ENCODE measurements at regions not wholly inside any gene's neighbourhood (a gene's known extent, or its start where the extent isn't known, plus 50 kb on each side); places are given as distances from the start of the nearest gene placed in this dataset.

DNA sequence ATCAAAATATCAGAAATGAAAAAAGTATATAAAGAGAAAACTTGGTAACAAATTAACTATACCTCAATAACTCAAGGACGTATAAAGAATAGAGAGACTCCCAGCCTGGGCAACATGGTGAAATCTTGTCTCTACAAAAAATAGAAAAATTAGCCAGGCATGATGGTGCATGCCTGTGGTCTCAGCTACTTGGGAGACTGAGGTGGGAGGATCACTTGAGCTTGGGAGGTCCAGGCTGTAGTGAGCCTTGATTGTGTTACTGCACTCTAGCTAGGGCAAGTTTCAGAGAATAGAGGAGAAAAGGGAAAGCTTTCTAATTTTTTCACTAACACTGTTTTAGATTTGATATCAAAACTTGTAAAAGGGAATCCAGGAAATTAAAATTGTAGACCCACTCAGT, 295.9 kb downstream of the GJA1 start:
- no peaks in the 10 kb centered on the region for H4K20me1 ChIP-seq (ENCODE audit: control insufficient read depth, insufficient read depth)
- no peak overlapping the region for H3K9ac ChIP-seq (ENCODE audit: control insufficient read depth, insufficient read depth, low read length)
- WGBS (ENCODE audit: insufficient coverage, insufficient replicate concordance, low lambda C conversion rate, missing lambda C conversion rate) = 68% methylated on average over 1 of the region's 1 CpG
- POLR2A ChIA-PET = no interaction called here
- no peaks in the 10 kb centered on the region for H3K9me3 ChIP-seq (replicated peaks; ENCODE audit: control insufficient read depth, insufficient read depth, low read length)
- no peak for DNase-seq (ENCODE audit: low read depth, low spot score)
- TF ChIP-seq ZNF274 (IDR thresholded peaks at IDR 0.05; ENCODE audit: insufficient read depth, insufficient read length) = no peak
- TF ChIP-seq RAD21 (IDR thresholded peaks at IDR 0.05; ENCODE audit: insufficient read depth, low read depth, low read length) = no peak
- no peak for TF ChIP-seq SRF (IDR thresholded peaks at IDR 0.05; ENCODE audit: low read depth in 2 of 2, low read length in 2 of 2)
- TF ChIP-seq ASH2L (IDR thresholded peaks at IDR 0.05; ENCODE audit: borderline replicate concordance, low read depth) = no peak
- TF ChIP-seq FOXM1 (IDR thresholded peaks at IDR 0.05; ENCODE audit: low read depth, low read length) = no peak
- no peak for TF ChIP-seq MTA3 (IDR thresholded peaks at IDR 0.05; ENCODE audit: borderline replicate concordance, low read length)
- no peak for TF ChIP-seq TBL1XR1 (IDR thresholded peaks at IDR 0.05; ENCODE audit: low read depth, low read length)
- no peak for TF ChIP-seq ZNF24 (IDR thresholded peaks at IDR 0.05)
- TF ChIP-seq, protein P1, sequence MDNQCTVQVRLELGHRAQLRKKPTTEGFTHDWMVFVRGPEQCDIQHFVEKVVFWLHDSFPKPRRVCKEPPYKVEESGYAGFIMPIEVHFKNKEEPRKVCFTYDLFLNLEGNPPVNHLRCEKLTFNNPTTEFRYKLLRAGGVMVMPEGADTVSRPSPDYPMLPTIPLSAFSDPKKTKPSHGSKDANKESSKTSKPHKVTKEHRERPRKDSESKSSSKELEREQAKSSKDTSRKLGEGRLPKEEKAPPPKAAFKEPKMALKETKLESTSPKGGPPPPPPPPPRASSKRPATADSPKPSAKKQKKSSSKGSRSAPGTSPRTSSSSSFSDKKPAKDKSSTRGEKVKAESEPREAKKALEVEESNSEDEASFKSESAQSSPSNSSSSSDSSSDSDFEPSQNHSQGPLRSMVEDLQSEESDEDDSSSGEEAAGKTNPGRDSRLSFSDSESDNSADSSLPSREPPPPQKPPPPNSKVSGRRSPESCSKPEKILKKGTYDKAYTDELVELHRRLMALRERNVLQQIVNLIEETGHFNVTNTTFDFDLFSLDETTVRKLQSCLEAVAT (IDR thresholded peaks at IDR 0.05) = no peak
- no peak for TF ChIP-seq POLR2AphosphoS2 (IDR thresholded peaks at IDR 0.05; ENCODE audit: low read depth, low read length)
- TF ChIP-seq KAT2A (conservative IDR thresholded peaks at IDR 0.05; ENCODE audit: control insufficient read depth, low read depth, low read length) = no peak
- TF ChIP-seq CHD4 (IDR thresholded peaks at IDR 0.05) = no peak
- TF ChIP-seq NRF1 (conservative IDR thresholded peaks at IDR 0.05; ENCODE audit: low read depth, low read length) = no peak
- TF ChIP-seq, protein P2, sequence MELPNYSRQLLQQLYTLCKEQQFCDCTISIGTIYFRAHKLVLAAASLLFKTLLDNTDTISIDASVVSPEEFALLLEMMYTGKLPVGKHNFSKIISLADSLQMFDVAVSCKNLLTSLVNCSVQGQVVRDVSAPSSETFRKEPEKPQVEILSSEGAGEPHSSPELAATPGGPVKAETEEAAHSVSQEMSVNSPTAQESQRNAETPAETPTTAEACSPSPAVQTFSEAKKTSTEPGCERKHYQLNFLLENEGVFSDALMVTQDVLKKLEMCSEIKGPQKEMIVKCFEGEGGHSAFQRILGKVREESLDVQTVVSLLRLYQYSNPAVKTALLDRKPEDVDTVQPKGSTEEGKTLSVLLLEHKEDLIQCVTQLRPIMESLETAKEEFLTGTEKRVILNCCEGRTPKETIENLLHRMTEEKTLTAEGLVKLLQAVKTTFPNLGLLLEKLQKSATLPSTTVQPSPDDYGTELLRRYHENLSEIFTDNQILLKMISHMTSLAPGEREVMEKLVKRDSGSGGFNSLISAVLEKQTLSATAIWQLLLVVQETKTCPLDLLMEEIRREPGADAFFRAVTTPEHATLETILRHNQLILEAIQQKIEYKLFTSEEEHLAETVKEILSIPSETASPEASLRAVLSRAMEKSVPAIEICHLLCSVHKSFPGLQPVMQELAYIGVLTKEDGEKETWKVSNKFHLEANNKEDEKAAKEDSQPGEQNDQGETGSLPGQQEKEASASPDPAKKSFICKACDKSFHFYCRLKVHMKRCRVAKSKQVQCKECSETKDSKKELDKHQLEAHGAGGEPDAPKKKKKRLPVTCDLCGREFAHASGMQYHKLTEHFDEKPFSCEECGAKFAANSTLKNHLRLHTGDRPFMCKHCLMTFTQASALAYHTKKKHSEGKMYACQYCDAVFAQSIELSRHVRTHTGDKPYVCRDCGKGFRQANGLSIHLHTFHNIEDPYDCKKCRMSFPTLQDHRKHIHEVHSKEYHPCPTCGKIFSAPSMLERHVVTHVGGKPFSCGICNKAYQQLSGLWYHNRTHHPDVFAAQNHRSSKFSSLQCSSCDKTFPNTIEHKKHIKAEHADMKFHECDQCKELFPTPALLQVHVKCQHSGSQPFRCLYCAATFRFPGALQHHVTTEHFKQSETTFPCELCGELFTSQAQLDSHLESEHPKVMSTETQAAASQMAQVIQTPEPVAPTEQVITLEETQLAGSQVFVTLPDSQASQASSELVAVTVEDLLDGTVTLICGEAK (IDR thresholded peaks at IDR 0.05; ENCODE audit: borderline replicate concordance) = no peak
- TF ChIP-seq YBX1 (IDR thresholded peaks at IDR 0.05) = no peak
- H3K4me3 ChIP-seq = no peak overlapping the region
- no peaks in the 10 kb centered on the region for H3K4me1 ChIP-seq (ENCODE audit: control insufficient read depth, insufficient read depth, low read length)
- no peaks in the 10 kb centered on the region for H3K79me2 ChIP-seq (ENCODE audit: control insufficient read depth, insufficient read depth, low read length)
- H3K27me3 ChIP-seq (replicated peaks in 1 of 2; ENCODE audit: control insufficient read depth in 2 of 2, insufficient read depth in 2 of 2, low read length in 1 of 2) = no peaks in the 10 kb centered on the region
- CTCF ChIA-PET = no interaction called here
- BruUV-seq (replicated peaks) = no TSS peak
- FAIRE-seq = no peak
- H2AFZ ChIP-seq (ENCODE audit: control insufficient read depth, low read depth, low read length) = no peak overlapping the region
- H3K36me3 ChIP-seq (ENCODE audit: control insufficient read depth in 2 of 2, insufficient read depth in 2 of 2, low read length in 1 of 2) = no peaks in the 10 kb centered on the region
- in situ Hi-C loops (cut with MboI) = no loop called here
- H3K4me2 ChIP-seq (ENCODE audit: control insufficient read depth, insufficient read depth) = no peak overlapping the region
- SMC1A ChIA-PET (ENCODE audit: uncharacterized antibody, unreplicated experiment) = no interaction called here
- RAD21 ChIA-PET (ENCODE audit: unreplicated experiment) = no interaction called here
- no peak for ATAC-seq
- no peak overlapping the region for H3K27ac ChIP-seq (ENCODE audit: control insufficient read depth, insufficient read depth)
- intact Hi-C loops (cut with micrococcal nuclease; ENCODE audit: unreplicated experiment) = no loop called here

Measured in GM12878 (cell line).